ENCODE measurements at regions not wholly inside any gene's neighbourhood (a gene's known extent, or its start where the extent isn't known, plus 50 kb on each side); places are given as distances from the start of the nearest gene placed in this dataset.

- no peak for TF ChIP-seq CTCF (IDR thresholded peaks at IDR 0.05; ENCODE audit: borderline replicate concordance)
- Histone ChIP-seq H3K9me3 (replicated peaks) (no peaks in the 10 kb centered on the region), H3K27me3 (ENCODE audit: low read depth) (no peaks in the 10 kb centered on the region), H3K36me3 (no peaks in the 10 kb centered on the region), H3K4me3 (no peak overlapping the region), H3K4me1 (peaks cover 20% of the 10 kb centered on the region), H3K27ac (replicated peaks) (no peak overlapping the region)
- intact Hi-C loops (cut with micrococcal nuclease) = no loop called here
- no peak for DNase-seq
These were observed 141.5 kb upstream of the FN1 start for GRCh38 chr2:215577356-215577755.

GRCh38 chr2:215576572-215576971 lies 140.7 kb upstream of the FN1 start:
- intact Hi-C loops (cut with micrococcal nuclease) = no loop called here
- Histone ChIP-seq H3K9me3 (replicated peaks) (no peaks in the 10 kb centered on the region), H3K4me3 (no peak overlapping the region), H3K4me1 (peaks cover 28% of the 10 kb centered on the region), H3K36me3 (no peaks in the 10 kb centered on the region), H3K27me3 (ENCODE audit: low read depth) (no peaks in the 10 kb centered on the region), H3K27ac (replicated peaks) (no peak overlapping the region)
- no peak for TF ChIP-seq CTCF (IDR thresholded peaks at IDR 0.05; ENCODE audit: borderline replicate concordance)
- no peak for DNase-seq

GRCh38 chr2:215573496-215573895 lies 137.6 kb upstream of the FN1 start:
- no peaks in the 10 kb centered on the region for H3K9me3 ChIP-seq (replicated peaks)
- DNase-seq = no peak
- no peak for TF ChIP-seq CTCF (IDR thresholded peaks at IDR 0.05; ENCODE audit: borderline replicate concordance)
- intact Hi-C loops (cut with micrococcal nuclease) = no loop called here
- peaks cover 31% of the 10 kb centered on the region for H3K4me1 ChIP-seq
- H3K27ac ChIP-seq (replicated peaks) = peak overlapping the region; percentile 65
- H3K4me3 ChIP-seq = no peak overlapping the region
- no peaks in the 10 kb centered on the region for H3K27me3 ChIP-seq (ENCODE audit: low read depth)
- no peaks in the 10 kb centered on the region for H3K36me3 ChIP-seq

- no peak for DNase-seq
- intact Hi-C loops (cut with micrococcal nuclease) = no loop called here
- no peaks in the 10 kb centered on the region for H3K27me3 ChIP-seq (ENCODE audit: low read depth)
- H3K4me1 ChIP-seq = peaks cover 31% of the 10 kb centered on the region
- H3K9me3 ChIP-seq (replicated peaks) = no peaks in the 10 kb centered on the region
- no peak for TF ChIP-seq CTCF (IDR thresholded peaks at IDR 0.05; ENCODE audit: borderline replicate concordance)
- no peaks in the 10 kb centered on the region for H3K36me3 ChIP-seq
- peak overlapping the region; percentile 2 for H3K27ac ChIP-seq (replicated peaks)
- H3K4me3 ChIP-seq = no peak overlapping the region
These were observed 136.5 kb upstream of the FN1 start for GRCh38 chr2:215572341-215572848.

- Histone ChIP-seq H3K4me3 (no peak overlapping the region), H3K36me3 (no peaks in the 10 kb centered on the region), H3K27me3 (ENCODE audit: low read depth) (no peaks in the 10 kb centered on the region), H3K9me3 (replicated peaks) (no peaks in the 10 kb centered on the region), H3K4me1 (peaks cover 31% of the 10 kb centered on the region), H3K27ac (replicated peaks) (peak overlapping the region; percentile 2)
- DNase-seq = no peak
- intact Hi-C loops (cut with micrococcal nuclease) = no loop called here
- no peak for TF ChIP-seq CTCF (IDR thresholded peaks at IDR 0.05; ENCODE audit: borderline replicate concordance)
These were observed 135.8 kb upstream of the FN1 start for GRCh38 chr2:215571689-215572088.

GRCh38 chr2:215567504-215567903 lies 131.6 kb upstream of the FN1 start:
- DNase-seq = no peak

More at GRCh38 chr2:215567504-215567903, 131.6 kb upstream of the FN1 start:
- no peak for TF ChIP-seq CTCF (IDR thresholded peaks at IDR 0.05; ENCODE audit: borderline replicate concordance)
- H3K4me1 ChIP-seq = peaks cover 12% of the 10 kb centered on the region
- H3K4me3 ChIP-seq = no peak overlapping the region
- H3K27ac ChIP-seq (replicated peaks) = no peak overlapping the region
- H3K9me3 ChIP-seq (replicated peaks) = no peaks in the 10 kb centered on the region
- H3K27me3 ChIP-seq (ENCODE audit: low read depth) = no peaks in the 10 kb centered on the region
- intact Hi-C loops (cut with micrococcal nuclease) = no loop called here
- H3K36me3 ChIP-seq = no peaks in the 10 kb centered on the region
